SK-N-MC (cell line): ENCODE measurements at regions not wholly inside any gene's neighbourhood (a gene's known extent, or its start where the extent isn't known, plus 50 kb on each side); places are given as distances from the start of the nearest gene placed in this dataset.

ENCODE experiments used
- EZH2 ChIP-seq: fragments of 200-600 bp; sonication (generic); IDR thresholded peaks from one replicate; pipeline ENCODE4 v1.6.1; 2017; ENCODE audit warnings: antibody characterized with exemption
- FOXP2 ChIP-seq: optimal IDR thresholded peaks from 2 replicates; pipeline ENCODE3; 2011; ENCODE audit warnings: mild to moderate bottlenecking, moderate library complexity; ENCODE audit not compliant: insufficient read depth; ENCODE audit errors: extremely low read length, control extremely low read depth
- POLR2AphosphoS5 ChIP-seq: IDR thresholded peaks from 2 replicates; pipeline ENCODE4 v1.6.1; 2012; ENCODE audit warnings: mild to moderate bottlenecking, low read depth, low read length, borderline replicate concordance

DNA sequence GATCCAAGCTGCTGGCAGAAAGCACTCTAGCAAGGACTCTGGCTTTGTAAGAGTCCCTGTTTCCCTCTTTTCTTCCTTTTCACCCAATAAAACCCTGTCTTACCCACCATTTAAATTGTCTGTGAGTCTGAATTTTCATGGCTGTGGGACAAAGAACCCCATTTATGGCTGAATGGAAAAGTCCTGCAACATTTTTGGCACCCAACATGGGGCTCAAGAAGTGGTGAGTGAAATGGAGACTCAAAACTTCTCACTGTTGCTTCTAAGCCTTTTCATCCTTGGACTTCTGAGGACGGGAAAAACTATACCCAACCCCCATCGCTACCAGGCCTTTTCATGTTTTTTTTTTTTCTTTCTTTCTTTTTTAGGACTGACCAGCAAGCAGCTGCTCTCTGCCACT is 329.5 kb upstream of the CWC22 start:
- no peak for TF ChIP-seq EZH2
- TF ChIP-seq POLR2AphosphoS5: no peak
- TF ChIP-seq FOXP2: no peak
